Adrenal gland (tissue), 9 donors: ENCODE measurements at regions not wholly inside any gene's neighbourhood (a gene's known extent, or its start where the extent isn't known, plus 50 kb on each side); places are given as distances from the start of the nearest gene placed in this dataset.

Experiments used
- DNase-seq, 7 donors: peaks; one replicate each; pipeline ENCODE4 v3.0.0-alpha.2; 2019 to 2020
- H3K27ac ChIP-seq, 5 donors: fragments of 200-600 bp; sonication (generic) in 4 of 5; 1 replicate in 3 of 5; 2 replicates in 2 of 5; pipeline versions ENCODE4 v1.5.1 to v1.8.0; 2016 to 2020; ENCODE audit warnings: mild to moderate bottlenecking in 1 of 5
- H3K27me3 ChIP-seq: fragments of 200-600 bp; 2 replicates; pipeline ENCODE4 v1.8.0; 2021
- H3K36me3 ChIP-seq, 2 donors: fragments of 200-600 bp; replicated peaks in 1 of 2; 1 replicate in 1 of 2; 2 replicates in 1 of 2; pipeline versions ENCODE4 v1.5.1 to v1.8.0; 2018 to 2022
- H3K4me1 ChIP-seq, 2 donors: fragments of 200-600 bp; replicated peaks in 1 of 2; 1 replicate in 1 of 2; 2 replicates in 1 of 2; pipeline versions ENCODE4 v1.5.1 to v1.8.0; 2018 to 2021
- H3K4me3 ChIP-seq, 4 donors: fragments of 200-600 bp; sonication (generic) in 3 of 4; one replicate each; pipeline ENCODE4 v1.5.1; 2016 to 2018
- H3K9me3 ChIP-seq, 3 donors: fragments of 200-600 bp; sonication (generic) in 1 of 3; replicated peaks in 1 of 3; 1 replicate in 2 of 3; 2 replicates in 1 of 3; pipeline versions ENCODE4 v1.5.1 to v1.8.0; 2016 to 2021
- POLR2A ChIP-seq, 2 donors: fragments of 450-650 bp; IDR thresholded peaks; one replicate each; pipeline ENCODE4 v1.6.1; 2017; ENCODE audit warnings: antibody characterized with exemption in 2 of 2, mild to moderate bottlenecking in 2 of 2, moderate library complexity in 1 of 2
- WGBS, 4 donors: extraction: QIAGEN DNeasy Blood & Tissue Kit in 2 of 4; methylation state at CpG; one replicate each; pipeline versions ENCODE4 v1.1.5 to v1.1.7; 2013 to 2017; 5-methylcytosine and 5-hydroxymethylcytosine counted together
- intact Hi-C, 2 donors: fragments of 100-400 bp; cut with DNase I; formaldehyde crosslinking; loops; one replicate each; pipeline versions ENCODE4 v1.14.1 to v1.15.0; 2022 to 2023
- TF ChIP-seq, protein P1 (sequence below), 6 experiments: fragments of 450-650 bp in 4 of 6; fragments of 200-600 bp in 2 of 6; sonication (generic) in 1 of 6; IDR thresholded peaks; 1 replicate in 5 of 6; 2 replicates in 1 of 6; pipeline versions ENCODE4 v1.5.1 to v1.8.0; 2016 to 2021; ENCODE audit warnings: antibody characterized with exemption in 6 of 6, mild to moderate bottlenecking in 2 of 6, moderate library complexity in 1 of 6
- donor health status: healthy with polysubstance abuse.
- donor health status: Bipolar disorder and iron deficiency.
- donor health status: DM: yes; HTN: yes; CAD: no.
- donor health status: DM: no; HTN: no; CAD: no.
- donor health status: DM: no; HTN: no; CAD: no.

DNA sequence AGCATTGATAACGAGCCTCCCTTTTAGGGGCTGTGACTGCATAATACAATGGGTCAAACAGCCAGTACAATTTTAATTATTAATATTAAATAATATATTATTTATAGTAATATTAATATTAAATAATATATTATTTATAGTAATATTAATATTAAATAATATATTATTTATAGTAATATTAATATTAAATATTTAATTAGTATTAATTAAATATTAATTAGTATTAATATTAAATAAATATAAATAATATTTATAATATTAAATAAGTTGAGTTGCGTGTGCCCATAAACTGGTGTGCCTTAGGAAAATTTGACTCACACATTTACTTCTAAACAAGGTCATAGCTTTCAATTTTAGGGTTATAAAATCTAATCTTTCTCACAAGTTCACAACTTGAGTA lies 509.3 kb upstream of the RGS18 start:
- Histone ChIP-seq H3K27ac (no peak overlapping the region), H3K4me1 (no peaks in the 10 kb centered on the region), H3K4me3 (no peak overlapping the region), H3K36me3 (no peaks in the 10 kb centered on the region), H3K27me3 (no peaks in the 10 kb centered on the region), H3K9me3 (no peaks in the 10 kb centered on the region)
- no peak for TF ChIP-seq POLR2A (IDR thresholded peaks at IDR 0.05)
- TF ChIP-seq, protein P1, sequence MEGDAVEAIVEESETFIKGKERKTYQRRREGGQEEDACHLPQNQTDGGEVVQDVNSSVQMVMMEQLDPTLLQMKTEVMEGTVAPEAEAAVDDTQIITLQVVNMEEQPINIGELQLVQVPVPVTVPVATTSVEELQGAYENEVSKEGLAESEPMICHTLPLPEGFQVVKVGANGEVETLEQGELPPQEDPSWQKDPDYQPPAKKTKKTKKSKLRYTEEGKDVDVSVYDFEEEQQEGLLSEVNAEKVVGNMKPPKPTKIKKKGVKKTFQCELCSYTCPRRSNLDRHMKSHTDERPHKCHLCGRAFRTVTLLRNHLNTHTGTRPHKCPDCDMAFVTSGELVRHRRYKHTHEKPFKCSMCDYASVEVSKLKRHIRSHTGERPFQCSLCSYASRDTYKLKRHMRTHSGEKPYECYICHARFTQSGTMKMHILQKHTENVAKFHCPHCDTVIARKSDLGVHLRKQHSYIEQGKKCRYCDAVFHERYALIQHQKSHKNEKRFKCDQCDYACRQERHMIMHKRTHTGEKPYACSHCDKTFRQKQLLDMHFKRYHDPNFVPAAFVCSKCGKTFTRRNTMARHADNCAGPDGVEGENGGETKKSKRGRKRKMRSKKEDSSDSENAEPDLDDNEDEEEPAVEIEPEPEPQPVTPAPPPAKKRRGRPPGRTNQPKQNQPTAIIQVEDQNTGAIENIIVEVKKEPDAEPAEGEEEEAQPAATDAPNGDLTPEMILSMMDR (IDR thresholded peaks at IDR 0.05) = no peak
- intact Hi-C loops = no loop called here
- 84 to 91% (median 86%) methylated on average over 2 of the region's 2 CpGs for WGBS, 4 donors
- DNase-seq = no peak

DNA sequence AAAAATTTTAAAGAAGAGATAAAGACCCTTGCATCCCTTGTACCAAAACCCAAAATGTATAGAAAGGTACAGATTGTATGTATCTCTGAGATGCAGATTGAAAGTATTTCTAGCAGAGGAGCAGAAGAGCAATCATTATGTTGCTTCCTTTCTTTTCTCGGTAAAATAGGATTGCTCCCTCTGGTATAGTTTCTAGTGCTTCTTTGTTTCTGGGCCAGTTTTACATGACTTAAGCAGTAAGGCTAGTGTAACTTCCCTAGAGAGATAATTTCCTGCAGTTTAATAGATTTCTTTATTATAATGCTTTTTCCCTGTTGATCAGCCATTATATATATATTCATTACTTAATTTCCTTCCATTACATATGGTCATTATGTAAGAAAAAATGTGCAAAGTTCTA lies 496.2 kb upstream of the RGS18 start:
- intact Hi-C loops = no loop called here
- no peaks in the 10 kb centered on the region for H3K27me3 ChIP-seq
- H3K4me1 ChIP-seq = no peaks in the 10 kb centered on the region
- H3K4me3 ChIP-seq = no peak overlapping the region
- H3K27ac ChIP-seq = no peak overlapping the region
- no peaks in the 10 kb centered on the region for H3K9me3 ChIP-seq
- no peaks in the 10 kb centered on the region for H3K36me3 ChIP-seq
- 59 to 81% (median 75%) methylated on average over 1 of the region's 1 CpG for WGBS, 4 donors
- TF ChIP-seq, protein P1 (IDR thresholded peaks at IDR 0.05) = no peak
- no peak for TF ChIP-seq POLR2A (IDR thresholded peaks at IDR 0.05)
- no peak for DNase-seq

DNA sequence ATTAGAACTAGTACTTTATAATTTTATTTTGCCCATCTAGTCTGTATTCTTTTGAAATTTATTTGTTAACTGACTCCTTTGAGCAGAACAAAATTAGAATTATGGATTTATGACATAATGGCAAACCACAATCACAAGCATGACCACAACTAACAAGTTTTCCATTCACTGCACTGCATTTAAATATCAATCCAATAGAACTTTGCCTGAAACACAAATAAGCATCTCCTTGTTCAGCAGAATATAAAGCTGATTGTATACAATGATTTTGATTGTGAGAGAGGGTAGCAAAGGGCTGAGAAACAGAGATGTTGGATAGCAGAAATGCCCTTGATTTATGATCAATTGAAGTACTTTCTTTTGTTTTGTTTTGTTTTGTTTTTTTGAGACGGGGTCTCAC lies 495.5 kb upstream of the RGS18 start:
- H3K27me3 ChIP-seq = no peaks in the 10 kb centered on the region
- no peaks in the 10 kb centered on the region for H3K9me3 ChIP-seq
- no peak overlapping the region for H3K27ac ChIP-seq
- no peaks in the 10 kb centered on the region for H3K4me1 ChIP-seq
- TF ChIP-seq, protein P1 (IDR thresholded peaks at IDR 0.05) = no peak
- no peak for TF ChIP-seq POLR2A (IDR thresholded peaks at IDR 0.05)
- intact Hi-C loops = no loop called here
- H3K4me3 ChIP-seq = no peak overlapping the region
- no peak for DNase-seq
- no peaks in the 10 kb centered on the region for H3K36me3 ChIP-seq
- WGBS, 4 donors = 60 to 86% (median 68%) methylated on average over 1 of the region's 1 CpG

DNA sequence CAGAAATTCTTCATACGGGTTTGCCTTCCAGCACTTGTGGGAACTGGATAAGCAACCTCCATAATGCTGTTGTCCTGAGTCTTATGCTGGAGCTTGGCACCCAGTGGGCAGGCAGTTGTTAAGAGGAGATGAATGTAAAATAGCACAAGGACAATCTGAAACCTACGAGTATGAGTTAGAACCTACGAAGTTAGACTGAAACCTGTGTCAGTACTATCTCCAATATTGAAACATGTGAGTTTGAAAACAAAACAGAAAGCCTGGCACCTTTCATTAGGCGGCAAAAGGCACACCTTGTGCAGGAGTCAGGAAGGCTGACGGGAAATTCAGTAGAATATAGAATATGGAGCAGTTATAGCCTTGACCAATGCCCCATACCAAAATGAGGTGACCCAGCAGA lies 489.7 kb upstream of the RGS18 start:
- no peaks in the 10 kb centered on the region for H3K4me1 ChIP-seq
- intact Hi-C loops = no loop called here
- 77 to 85% (median 83%) methylated on average over 5 of the region's 5 CpGs for WGBS, 4 donors

More for the DNA sequence above, 489.7 kb upstream of the RGS18 start:
- Histone ChIP-seq H3K27me3 (no peaks in the 10 kb centered on the region), H3K36me3 (no peaks in the 10 kb centered on the region), H3K27ac (no peak overlapping the region), H3K9me3 (no peaks in the 10 kb centered on the region), H3K4me3 (no peak overlapping the region)
- DNase-seq = no peak
- TF ChIP-seq POLR2A (IDR thresholded peaks at IDR 0.05) = no peak
- TF ChIP-seq, protein P1 (IDR thresholded peaks at IDR 0.05) = no peak
